GM12878 (cell line): ENCODE measurements at regions not wholly inside any gene's neighbourhood (a gene's known extent, or its start where the extent isn't known, plus 50 kb on each side); places are given as distances from the start of the nearest gene placed in this dataset.

ENCODE experiments used
- ATAC-seq: fragments of 200-7000 bp; cut with Tn5 transposase; 3 replicates; pipeline ENCODE4 v1.9.1; 2020; ENCODE audit warnings: mild to moderate bottlenecking, moderate library complexity
- BruUV-seq: library from RNA; stranded (reverse); fragments of 400-500 nt; replicated peaks from 2 replicates; lab custom pipeline; 2021; lab: Mats Ljungman, UMichigan
- CTCF ChIA-PET: fragments of 300-600 bp; sonication (Branson Sonifier 250); formaldehyde crosslinking; extraction: SDS; loops from one replicate; lab custom pipeline; 2021; ENCODE audit warnings: inconsistent platforms; lab: Yijun Ruan, JAX
- POLR2A ChIA-PET: fragments of 350-600 bp; formaldehyde crosslinking; extraction: SDS; loops from one replicate; lab custom pipeline; 2021; ENCODE audit warnings: inconsistent platforms; lab: Charles Lee
- RAD21 ChIA-PET: fragments of 300-600 bp; sonication (Branson Sonifier 250); formaldehyde crosslinking; loops from one replicate; lab custom pipeline; 2023; ENCODE audit warnings: antibody characterized with exemption; ENCODE audit not compliant: unreplicated experiment; lab: Charles Lee
- SMC1A ChIA-PET: fragments of 300-600 bp; sonication (Branson Sonifier 250); formaldehyde crosslinking; loops from one replicate; lab custom pipeline; 2023; ENCODE audit not compliant: unreplicated experiment, uncharacterized antibody; lab: Charles Lee
- DNase-seq: peaks from one replicate; pipeline ENCODE4 v3.0.0-alpha.2; 2011; ENCODE audit warnings: low read depth, low spot score
- FAIRE-seq: peaks from 3 replicates; lab custom pipeline; 2011; peaks lifted over from hg19 to GRCh38; lab: Jason Lieb, UNC
- H2AFZ ChIP-seq: 2 replicates; pipeline ENCODE4 v1.6.0; 2011; ENCODE audit warnings: low read depth, low read length, control low read depth; ENCODE audit not compliant: control insufficient read depth
- H3K27ac ChIP-seq: 2 replicates; pipeline ENCODE4 v1.5.1; 2011; ENCODE audit warnings: control low read depth; ENCODE audit not compliant: control insufficient read depth, insufficient read depth
- H3K27me3 ChIP-seq, 2 experiments: replicated peaks in 1 of 2; 2 replicates each; pipeline versions ENCODE4 v1.6.0 to v1.6.1; 2011; ENCODE audit warnings: low read length in 1 of 2; ENCODE audit not compliant: control insufficient read depth in 2 of 2, insufficient read depth in 2 of 2
- H3K36me3 ChIP-seq, 2 experiments: 2 replicates each; pipeline ENCODE4 v1.5.1; 2011; ENCODE audit warnings: low read length in 1 of 2; ENCODE audit not compliant: control insufficient read depth in 2 of 2, insufficient read depth in 2 of 2
- H3K4me1 ChIP-seq: 2 replicates; pipeline ENCODE4 v1.6.1; 2011; ENCODE audit warnings: mild to moderate bottlenecking, low read length, moderate library complexity, mixed read lengths; ENCODE audit not compliant: control insufficient read depth, insufficient read depth
- H3K4me2 ChIP-seq: 2 replicates; pipeline ENCODE4 v1.6.0; 2011; ENCODE audit warnings: control low read depth; ENCODE audit not compliant: control insufficient read depth, insufficient read depth
- H3K4me3 ChIP-seq: fragments of 200-600 bp; sonication (generic); 2 replicates; pipeline ENCODE4 v1.5.1; 2016
- H3K79me2 ChIP-seq: 2 replicates; pipeline ENCODE4 v1.6.0; 2011; ENCODE audit warnings: low read length; ENCODE audit not compliant: control insufficient read depth, insufficient read depth
- H3K9ac ChIP-seq: 2 replicates; pipeline ENCODE4 v1.8.0; 2011; ENCODE audit warnings: low read length, control low read depth, mixed read lengths; ENCODE audit not compliant: control insufficient read depth, insufficient read depth
- H3K9me3 ChIP-seq: replicated peaks from 3 replicates; pipeline ENCODE4 v1.5.1; 2011; ENCODE audit warnings: mild to moderate bottlenecking, low read length; ENCODE audit not compliant: control insufficient read depth, insufficient read depth
- H4K20me1 ChIP-seq: 2 replicates; pipeline ENCODE4 v1.6.0; 2011; ENCODE audit not compliant: control insufficient read depth, insufficient read depth
- ATF2 ChIP-seq: IDR thresholded peaks from 2 replicates; pipeline ENCODE4 v1.6.1; 2012; ENCODE audit warnings: low read length, inconsistent platforms
- BCL11A ChIP-seq: IDR thresholded peaks from 2 replicates; pipeline ENCODE4 v1.6.1; 2011; ENCODE audit warnings: low read depth, low read length
- CHD4 ChIP-seq: fragments of 200-600 bp; sonication (generic); IDR thresholded peaks from 2 replicates; pipeline ENCODE4 v1.6.1; 2016; ENCODE audit warnings: mild to moderate bottlenecking
- CREB1 ChIP-seq: IDR thresholded peaks from 2 replicates; pipeline ENCODE4 v1.6.1; 2012; ENCODE audit warnings: low read depth, mild to moderate bottlenecking, inconsistent platforms
- EED ChIP-seq: sonication (generic); IDR thresholded peaks from 2 replicates; pipeline ENCODE4 v1.6.1; 2016; ENCODE audit warnings: antibody characterized with exemption, low read depth
- HCFC1 ChIP-seq: fragments of 150-350 bp; IDR thresholded peaks from 2 replicates; pipeline ENCODE4 v1.6.1; 2014; ENCODE audit warnings: low read length
- IRF5 ChIP-seq: fragments of 450-650 bp; IDR thresholded peaks from 2 replicates; pipeline ENCODE4 v1.6.1; 2017; ENCODE audit warnings: borderline replicate concordance
- KLF5 ChIP-seq: fragments of 450-650 bp; IDR thresholded peaks from 2 replicates; pipeline ENCODE4 v1.6.1; 2014; ENCODE audit warnings: mild to moderate bottlenecking; ENCODE audit not compliant: partially characterized antibody
- RELB ChIP-seq: fragments of 450-650 bp; IDR thresholded peaks from 2 replicates; pipeline ENCODE4 v1.6.1; 2017; ENCODE audit warnings: low read depth, mild to moderate bottlenecking, moderate library complexity
- SIN3A ChIP-seq: IDR thresholded peaks from 2 replicates; pipeline ENCODE4 v1.6.1; 2012; ENCODE audit warnings: low read depth, low read length, improper control_type of control experiment
- SIX5 ChIP-seq: IDR thresholded peaks from 2 replicates; pipeline ENCODE4 v1.6.1; 2011; ENCODE audit warnings: mild to moderate bottlenecking, low read depth, low read length, moderate library complexity; ENCODE audit not compliant: severe bottlenecking
- SUZ12 ChIP-seq: fragments of 200-600 bp; sonication (generic); IDR thresholded peaks from one replicate; pipeline ENCODE4 v1.6.1; 2018; ENCODE audit warnings: antibody characterized with exemption, mild to moderate bottlenecking; ENCODE audit not compliant: unreplicated experiment
- TAF1 ChIP-seq: IDR thresholded peaks from 2 replicates; pipeline ENCODE4 v1.6.1; 2011; ENCODE audit warnings: mild to moderate bottlenecking, low read depth, low read length, borderline replicate concordance
- TBL1XR1 ChIP-seq: IDR thresholded peaks from 2 replicates; pipeline ENCODE4 v1.6.1; 2012; ENCODE audit warnings: low read depth, low read length, improper control_type of control experiment
- TCF7 ChIP-seq: IDR thresholded peaks from 2 replicates; pipeline ENCODE4 v1.6.1; 2014; ENCODE audit warnings: antibody characterized with exemption, borderline replicate concordance
- USF1 ChIP-seq: IDR thresholded peaks from 2 replicates; pipeline ENCODE4 v1.6.1; 2011; ENCODE audit warnings: borderline replicate concordance, low read depth, mild to moderate bottlenecking, moderate library complexity, mixed read lengths, low read length; ENCODE audit not compliant: insufficient read depth; ENCODE audit errors: extremely low read length
- ZNF207 ChIP-seq: fragments of 450-650 bp; IDR thresholded peaks from 2 replicates; pipeline ENCODE4 v1.6.1; 2014; ENCODE audit warnings: antibody characterized with exemption, mild to moderate bottlenecking, borderline replicate concordance
- WGBS: methylation state at CpG from one replicate; pipeline ENCODE4 v1.1.6; 2016; ENCODE audit warnings: low lambda C conversion rate; ENCODE audit not compliant: insufficient replicate concordance, insufficient coverage; ENCODE audit errors: missing lambda C conversion rate; 5-methylcytosine and 5-hydroxymethylcytosine counted together
- in situ Hi-C: fragments of 300-500 bp; cut with MboI; formaldehyde crosslinking; loops from 9 replicates; pipeline ENCODE4 v1.14.3; 2018; ENCODE audit warnings: mixed read lengths
- intact Hi-C: fragments of 100-400 bp; cut with micrococcal nuclease; formaldehyde crosslinking; loops from one replicate; pipeline ENCODE4 v1.14.2; 2022; ENCODE audit not compliant: unreplicated experiment

- TF ChIP-seq USF1 (no peak), SUZ12 (no peak), SIX5 (no peak), EED (no peak), TBL1XR1 (no peak), TCF7 (no peak)
These were observed 231.2 kb upstream of the HAND2 start (continued) for GRCh38 chr4:173761236-173761635.

GRCh38 chr4:173758132-173758531, 228.1 kb upstream of the HAND2 start:
- SMC1A ChIA-PET: no interaction called here
- no peak for ATAC-seq
- RAD21 ChIA-PET: no interaction called here
- H3K4me1 ChIP-seq: no peaks in the 10 kb centered on the region
- H3K36me3 ChIP-seq: no peaks in the 10 kb centered on the region
- H3K27me3 ChIP-seq: no peaks in the 10 kb centered on the region
- no peak overlapping the region for H3K9ac ChIP-seq
- intact Hi-C loops: no loop called here
- CTCF ChIA-PET: interaction anchor here (1.5 kb wide), 1 partner anchor 253 kb away, joined by 3 read pairs; no protein-coding TSS in a partner anchor
- H3K4me2 ChIP-seq: no peak overlapping the region
- no peak overlapping the region for H3K27ac ChIP-seq
- POLR2A ChIA-PET: interaction anchor here (0.7 kb wide), 1 partner anchor 103 kb away, joined by 4 read pairs; no protein-coding TSS in a partner anchor
- no peaks in the 10 kb centered on the region for H3K79me2 ChIP-seq
- WGBS: 0% methylated on average over 1 of the region's 1 CpG
- H4K20me1 ChIP-seq: no peaks in the 10 kb centered on the region
- DNase-seq: no peak
- no TSS peak for BruUV-seq
- no peak for FAIRE-seq
- H3K4me3 ChIP-seq: no peak overlapping the region
- no peak overlapping the region for H2AFZ ChIP-seq
- in situ Hi-C loops: no loop called here
- no peaks in the 10 kb centered on the region for H3K9me3 ChIP-seq
- no peak for TF ChIP-seq KLF5
- TF ChIP-seq ATF2: no peak
- no peak for TF ChIP-seq ZNF207
- no peak for TF ChIP-seq CREB1
- TF ChIP-seq RELB: no peak
- TF ChIP-seq HCFC1: no peak
- TF ChIP-seq BCL11A: no peak
- TF ChIP-seq IRF5: no peak
- TF ChIP-seq USF1: no peak
- TF ChIP-seq TAF1: no peak
- TF ChIP-seq CHD4: no peak
- no peak for TF ChIP-seq SIN3A
